GM12891 (cell line): ENCODE measurements at regions not wholly inside any gene's neighbourhood (a gene's known extent, or its start where the extent isn't known, plus 50 kb on each side); places are given as distances from the start of the nearest gene placed in this dataset.

Experiments used
- DNase-seq: peaks from one replicate; pipeline ENCODE4 v3.0.0; 2011; ENCODE audit warnings: low spot score; ENCODE audit not compliant: insufficient read length
- FAIRE-seq: peaks from 2 replicates; lab custom pipeline; 2011; peaks lifted over from hg19 to GRCh38; lab: Jason Lieb, UNC
- PAX5 ChIP-seq: IDR thresholded peaks from 2 replicates; pipeline ENCODE4 v1.6.1; 2011; ENCODE audit warnings: low read length, moderate library complexity, mild to moderate bottlenecking; ENCODE audit not compliant: insufficient read depth, severe bottlenecking
- POLR2A ChIP-seq: IDR thresholded peaks from 2 replicates; pipeline ENCODE4 v1.6.1; 2011; ENCODE audit warnings: low read depth, low read length, control low read depth
- POLR2AphosphoS5 ChIP-seq: IDR thresholded peaks from 2 replicates; pipeline ENCODE4 v1.6.1; 2011; ENCODE audit warnings: low read depth, low read length, control low read depth
- POU2F2 ChIP-seq: IDR thresholded peaks from 2 replicates; pipeline ENCODE4 v1.6.1; 2011; ENCODE audit warnings: low read depth, mild to moderate bottlenecking, control low read depth, low read length, moderate library complexity
- SPI1 ChIP-seq: IDR thresholded peaks from 2 replicates; pipeline ENCODE4 v1.6.1; 2011; ENCODE audit warnings: low read depth, low read length, control low read depth
- TAF1 ChIP-seq: IDR thresholded peaks from 2 replicates; pipeline ENCODE4 v1.6.1; 2011; ENCODE audit warnings: low read depth, low read length, control low read depth

GRCh38 chr16:6689643-6690042 lies 643.0 kb upstream of the RBFOX1 start:
- no peak for DNase-seq
- FAIRE-seq: no peak
- TF ChIP-seq TAF1 (no peak), POLR2AphosphoS5 (no peak), SPI1 (no peak), PAX5 (no peak), POU2F2 (no peak)

GRCh38 chr16:6687593-6687992 lies 645.1 kb upstream of the RBFOX1 start:
- no peak for TF ChIP-seq POLR2AphosphoS5
- no peak for FAIRE-seq
- DNase-seq: no peak

- FAIRE-seq (no peak), DNase-seq (peak; percentile 7)
- no peak for TF ChIP-seq TAF1
- no peak for TF ChIP-seq POLR2AphosphoS5
- TF ChIP-seq POLR2A: no peak
- no peak for TF ChIP-seq PAX5
- no peak for TF ChIP-seq POU2F2
- no peak for TF ChIP-seq SPI1
Observed at GRCh38 chr16:6684076-6684673, 648.5 kb upstream of the RBFOX1 start.

- FAIRE-seq (no peak), DNase-seq (peak; percentile 15)
- TF ChIP-seq POLR2AphosphoS5 (no peak), PAX5 (no peak), SPI1 (no peak), POLR2A (no peak), TAF1 (no peak)
Observed at GRCh38 chr16:6682142-6682811, 650.4 kb upstream of the RBFOX1 start.

DNA sequence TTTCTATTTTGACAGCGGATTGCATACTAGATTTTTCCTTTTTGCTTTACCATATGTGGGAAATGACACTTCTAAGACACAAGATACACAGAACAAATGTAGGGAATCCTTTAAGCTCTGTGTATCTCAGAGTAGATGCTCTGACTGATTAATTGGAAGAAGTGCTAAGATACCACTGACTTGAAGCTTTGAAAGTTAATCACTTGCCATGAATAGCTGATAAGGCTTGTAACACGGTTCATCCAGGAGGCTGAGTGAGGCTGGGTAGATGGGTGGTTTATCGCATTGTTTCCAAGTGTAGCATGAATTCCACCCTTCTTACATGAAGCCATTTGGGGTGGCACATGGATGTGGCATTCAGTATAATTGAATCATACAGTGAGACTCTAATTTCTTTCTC lies 654.1 kb upstream of the RBFOX1 start:
- TF ChIP-seq POLR2AphosphoS5: no peak
- TF ChIP-seq POU2F2: no peak
- TF ChIP-seq SPI1: no peak
- no peak for TF ChIP-seq TAF1
- TF ChIP-seq PAX5: no peak
- no peak for TF ChIP-seq POLR2A
- no peak for FAIRE-seq

DNA sequence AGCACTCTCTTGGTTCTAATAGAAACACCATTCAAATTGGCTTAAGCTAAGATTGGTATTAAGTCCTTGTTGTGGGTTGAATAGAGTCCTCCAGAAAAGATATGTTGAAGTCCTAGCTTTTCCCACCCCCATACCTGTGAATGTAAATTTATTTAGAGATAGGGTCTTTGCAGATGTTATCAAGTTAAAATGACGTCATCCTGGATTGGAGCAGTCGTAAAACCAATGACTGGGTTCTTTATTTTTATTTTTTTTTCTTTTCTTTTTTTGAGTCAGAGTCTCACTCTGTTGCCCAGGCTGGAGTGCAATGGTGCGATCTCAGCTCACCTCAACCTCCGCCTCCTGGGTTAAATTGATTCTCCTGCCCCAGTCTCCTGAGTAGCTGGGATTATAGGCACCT lies 658.6 kb upstream of the RBFOX1 start:
- DNase-seq (no peak), FAIRE-seq (no peak)
- TF ChIP-seq POLR2A (no peak), POLR2AphosphoS5 (no peak), PAX5 (no peak), SPI1 (no peak), POU2F2 (no peak), TAF1 (no peak)

More for the DNA sequence above, 654.1 kb upstream of the RBFOX1 start:
- DNase-seq: no peak

GRCh38 chr16:6672507-6672906 lies 660.1 kb upstream of the RBFOX1 start:
- FAIRE-seq (no peak), DNase-seq (no peak)
- TF ChIP-seq SPI1 (no peak), POLR2AphosphoS5 (no peak), PAX5 (no peak), POU2F2 (no peak), TAF1 (no peak), POLR2A (no peak)

DNA sequence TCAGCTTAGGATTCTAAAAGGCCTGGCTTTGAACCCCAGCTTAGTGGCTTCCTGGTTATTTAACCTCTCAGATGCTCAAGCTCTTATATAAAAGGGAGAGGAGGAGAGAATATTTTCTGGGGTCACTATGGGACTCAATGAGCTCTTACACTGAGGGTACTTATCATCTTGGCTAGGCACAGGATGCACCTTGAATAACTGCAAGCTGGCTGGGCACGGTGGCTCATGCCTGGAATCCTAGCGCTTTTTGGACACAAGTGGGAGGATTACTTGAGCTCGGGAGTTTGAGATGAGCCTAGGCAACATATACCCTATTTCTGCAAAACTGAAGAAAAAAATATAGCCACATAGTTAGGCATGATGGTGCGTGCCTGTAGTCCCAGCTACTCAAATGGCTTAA lies 665.3 kb upstream of the RBFOX1 start:
- FAIRE-seq (no peak), DNase-seq (no peak)
- TF ChIP-seq POU2F2 (no peak), PAX5 (no peak), SPI1 (no peak), POLR2AphosphoS5 (no peak), TAF1 (no peak), POLR2A (no peak)

- no peak for FAIRE-seq
- no peak for DNase-seq
- TF ChIP-seq TAF1: no peak
- no peak for TF ChIP-seq PAX5
- no peak for TF ChIP-seq SPI1
- TF ChIP-seq POLR2A: no peak
- TF ChIP-seq POU2F2: no peak
- TF ChIP-seq POLR2AphosphoS5: no peak
Observed at GRCh38 chr16:6665126-6665525, 667.5 kb upstream of the RBFOX1 start.

- DNase-seq: no peak
- TF ChIP-seq SPI1 (no peak), PAX5 (no peak), POLR2A (no peak), POU2F2 (no peak), POLR2AphosphoS5 (no peak), TAF1 (no peak)
- FAIRE-seq: no peak
Observed at GRCh38 chr16:6663668-6664067, 669.0 kb upstream of the RBFOX1 start.
